HepG2 (cell line): ENCODE measurements at regions not wholly inside any gene's neighbourhood (a gene's known extent, or its start where the extent isn't known, plus 50 kb on each side); places are given as distances from the start of the nearest gene placed in this dataset.

ENCODE experiments used
- ATAC-seq: fragments of 200-7000 bp; cut with Tn5 transposase; 3 replicates; pipeline ENCODE4 v1.9.1; 2020; ENCODE audit warnings: mild to moderate bottlenecking, moderate library complexity
- BruUV-seq: library from RNA; stranded (reverse); fragments of 400-500 nt; replicated peaks from 2 replicates; lab custom pipeline; 2021; lab: Mats Ljungman, UMichigan
- CTCF ChIA-PET: fragments of 300-600 bp; formaldehyde crosslinking; extraction: SDS; loops from one replicate; lab custom pipeline; 2021; ENCODE audit warnings: low total read pairs, inconsistent platforms, low intra/inter-chr PET ratio; lab: Yijun Ruan, JAX
- POLR2A ChIA-PET: fragments of 350-600 bp; sonication (Branson Sonifier 250); formaldehyde crosslinking; loops from one replicate; lab custom pipeline; 2020; ENCODE audit warnings: antibody characterized with exemption, inconsistent platforms; lab: Yijun Ruan, JAX
- DNase-seq: peaks from one replicate; pipeline ENCODE4 v3.0.0-alpha.2; 2015; ENCODE audit warnings: low spot score
- FAIRE-seq: peaks from 3 replicates; lab custom pipeline; 2011; peaks lifted over from hg19 to GRCh38; lab: Jason Lieb, UNC
- H2AFZ ChIP-seq: one replicate; pipeline ENCODE4 v1.6.1; 2011; ENCODE audit warnings: low read length, inconsistent platforms
- H3K27ac ChIP-seq: fragments of 300-600 bp; 3 replicates; pipeline ENCODE4 v1.8.0; 2011; ENCODE audit warnings: mixed run types, mild to moderate bottlenecking, mixed read lengths, low read length, inconsistent platforms; ENCODE audit not compliant: insufficient read depth; ENCODE audit errors: extremely low read length
- H3K27me3 ChIP-seq, 2 experiments: fragments of 200-600 bp in 1 of 2; 2 replicates in 1 of 2; 3 replicates in 1 of 2; pipeline versions ENCODE4 v1.6.0 to v1.8.0; 2011; ENCODE audit warnings: low read length in 2 of 2, mild to moderate bottlenecking in 2 of 2, moderate library complexity in 2 of 2, inconsistent platforms in 1 of 2; ENCODE audit not compliant: insufficient read depth in 2 of 2, control insufficient read depth in 1 of 2
- H3K36me3 ChIP-seq, 2 experiments: fragments of 200-600 bp in 1 of 2; replicated peaks in 1 of 2; 2 replicates in 1 of 2; 3 replicates in 1 of 2; pipeline versions ENCODE4 v1.5.1 to v1.8.0; 2011; ENCODE audit warnings: low read length in 2 of 2, inconsistent platforms in 1 of 2; ENCODE audit not compliant: insufficient read depth in 2 of 2, control insufficient read depth in 1 of 2
- H3K4me1 ChIP-seq: 2 replicates; pipeline ENCODE4 v1.5.1; 2012; ENCODE audit warnings: low read length, inconsistent platforms; ENCODE audit not compliant: insufficient read depth
- H3K4me2 ChIP-seq: 2 replicates; pipeline ENCODE4 v1.6.0; 2011; ENCODE audit warnings: low read depth, low read length, inconsistent platforms
- H3K4me3 ChIP-seq, 3 experiments: fragments of 200-600 bp in 1 of 3; sonication (generic), shearing (Covaris generic) in 1 of 3; replicated peaks in 1 of 3; 2 replicates each; pipeline ENCODE4 v1.5.1; 2011 to 2016; ENCODE audit warnings: low read length in 3 of 3, inconsistent platforms in 2 of 3, low read depth in 2 of 3, mild to moderate bottlenecking in 2 of 3, control low read depth in 1 of 3, mixed read lengths in 1 of 3; ENCODE audit not compliant: insufficient read depth in 1 of 3
- H3K79me2 ChIP-seq: one replicate; pipeline ENCODE4 v1.6.1; 2011; ENCODE audit warnings: low read length, inconsistent platforms; ENCODE audit not compliant: insufficient read depth
- H3K9ac ChIP-seq: 2 replicates; pipeline ENCODE4 v1.6.0; 2011; ENCODE audit warnings: mild to moderate bottlenecking, low read depth, low read length, inconsistent platforms; ENCODE audit not compliant: insufficient read depth
- H3K9me3 ChIP-seq: 2 replicates; pipeline ENCODE4 v1.5.1; 2012; ENCODE audit warnings: mild to moderate bottlenecking, low read length
- H4K20me1 ChIP-seq: 2 replicates; pipeline ENCODE4 v1.6.0; 2011; ENCODE audit warnings: inconsistent platforms, mild to moderate bottlenecking, low read length, moderate library complexity; ENCODE audit not compliant: insufficient read depth
- ASH2L ChIP-seq: fragments of 300-600, 200-600 bp; sonication (generic); IDR thresholded peaks from 2 replicates; pipeline ENCODE4 v1.7.0; 2017; ENCODE audit warnings: low read depth, mild to moderate bottlenecking, moderate library complexity, mixed read lengths, low read length; ENCODE audit not compliant: insufficient read length
- ATF1 ChIP-seq: IDR thresholded peaks from 2 replicates; pipeline ENCODE4 v1.6.1; 2016; ENCODE audit warnings: mild to moderate bottlenecking, control low read depth
- CEBPB ChIP-seq: IDR thresholded peaks from 2 replicates; pipeline ENCODE4 v1.6.1; 2011; ENCODE audit warnings: low read depth, low read length, improper control_type of control experiment, borderline replicate concordance
- DMAP1 ChIP-seq: IDR thresholded peaks from 2 replicates; pipeline ENCODE4 v1.6.1; 2016
- ELF4 ChIP-seq: sonication (generic); formaldehyde crosslinking; IDR thresholded peaks from 2 replicates; pipeline ENCODE4 v1.5.0; 2020; ENCODE audit warnings: missing genetic modification reagents, mild to moderate bottlenecking, moderate library complexity, borderline replicate concordance
- ESRRA ChIP-seq: sonication (generic); formaldehyde crosslinking; IDR thresholded peaks from 2 replicates; pipeline ENCODE4 v1.5.1; 2020; ENCODE audit warnings: mild to moderate bottlenecking, low read depth, missing genetic modification reagents
- FIP1L1 ChIP-seq: fragments of 200-400 bp; formaldehyde crosslinking; IDR thresholded peaks from 2 replicates; pipeline ENCODE4 v1.6.1; 2018; ENCODE audit warnings: low read depth, mild to moderate bottlenecking, low read length, moderate library complexity, borderline replicate concordance; ENCODE audit not compliant: insufficient read depth
- FLYWCH1 ChIP-seq: sonication (generic); formaldehyde crosslinking; IDR thresholded peaks from 2 replicates; pipeline ENCODE4 v1.8.1; 2023; ENCODE audit warnings: mild to moderate bottlenecking, missing genetic modification reagents
- IKZF1 ChIP-seq: fragments of 450-650 bp; IDR thresholded peaks from 2 replicates; pipeline ENCODE4 v1.7.1; 2016
- TCF12 ChIP-seq, 2 experiments: fragments of 450-650 bp in 1 of 2; sonication (generic) in 1 of 2; formaldehyde crosslinking in 1 of 2; IDR thresholded peaks; 2 replicates each; pipeline versions ENCODE4 v1.6.1 to v1.8.0; 2017 to 2022; ENCODE audit warnings: antibody characterized with exemption in 1 of 2, mild to moderate bottlenecking in 1 of 2, missing genetic modification reagents in 1 of 2, moderate library complexity in 1 of 2
- ZHX1 ChIP-seq: sonication (generic); formaldehyde crosslinking; IDR thresholded peaks from 2 replicates; pipeline ENCODE4 v1.8.1; 2022; ENCODE audit warnings: low read depth, mild to moderate bottlenecking, missing genetic modification reagents
- ZNF10 ChIP-seq: sonication (generic); formaldehyde crosslinking; IDR thresholded peaks from 2 replicates; pipeline ENCODE4 v1.4.0; 2020; ENCODE audit warnings: mild to moderate bottlenecking, low read depth, missing genetic modification reagents, borderline replicate concordance
- ZNF17 ChIP-seq: sonication (generic); formaldehyde crosslinking; IDR thresholded peaks from 2 replicates; pipeline ENCODE4 v1.5.0; 2020; ENCODE audit warnings: mild to moderate bottlenecking, missing genetic modification reagents
- ZNF816 ChIP-seq: sonication (generic); formaldehyde crosslinking; IDR thresholded peaks from 2 replicates; pipeline ENCODE4 v1.8.0; 2022; ENCODE audit warnings: missing genetic modification reagents, mild to moderate bottlenecking, borderline replicate concordance
- in situ Hi-C: cut with HindIII; loops from 2 replicates; pipeline ENCODE4 v1.10.0; 2017; ENCODE audit warnings: low pct_unique_long_range_greater_than_20kb; ENCODE audit not compliant: extremely low pct_ligation_motif_present
- intact Hi-C: fragments of 100-400 bp; cut with micrococcal nuclease; formaldehyde crosslinking; loops from one replicate; pipeline ENCODE4 v1.10.0; 2022; ENCODE audit not compliant: unreplicated experiment
- TF ChIP-seq, protein P1 (sequence below): sonication (generic); formaldehyde crosslinking; conservative IDR thresholded peaks from 2 replicates; pipeline ENCODE4 v1.5.0; 2020; ENCODE audit warnings: missing genetic modification reagents
- TF ChIP-seq, protein P2 (sequence below): sonication (generic); formaldehyde crosslinking; IDR thresholded peaks from 2 replicates; pipeline ENCODE4 v1.5.1; 2020; ENCODE audit warnings: missing genetic modification reagents, mild to moderate bottlenecking, borderline replicate concordance
- TF ChIP-seq, protein P3 (sequence below): sonication (generic); formaldehyde crosslinking; IDR thresholded peaks from 2 replicates; pipeline ENCODE4 v1.5.0; 2020; ENCODE audit warnings: missing genetic modification reagents, mild to moderate bottlenecking, borderline replicate concordance

DNA sequence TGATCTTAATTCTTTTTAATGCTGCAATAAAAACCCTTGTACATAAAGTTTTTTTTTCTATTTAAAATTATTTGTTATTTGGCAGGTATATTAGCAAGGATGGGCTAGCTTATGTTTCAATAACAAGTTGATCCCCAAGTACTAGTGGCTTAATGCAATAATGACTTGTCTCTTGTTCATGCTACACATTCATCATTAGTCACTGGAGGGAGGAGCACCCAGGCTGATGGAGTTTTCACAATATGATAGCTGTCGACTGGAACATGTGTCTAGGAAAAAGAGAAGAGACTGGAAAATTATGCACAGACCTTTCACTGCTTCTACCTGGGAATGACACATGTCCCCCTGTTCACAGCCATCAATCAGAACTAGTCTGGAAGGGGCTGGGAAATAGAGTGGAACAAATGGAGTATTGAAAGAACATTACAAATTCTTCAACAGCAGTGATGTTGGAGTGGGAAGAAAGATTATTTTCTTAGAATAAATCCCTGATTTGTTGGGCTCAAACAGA is 387.9 kb upstream of the RPS6KA3 start (continued):
- TF ChIP-seq, protein P1, sequence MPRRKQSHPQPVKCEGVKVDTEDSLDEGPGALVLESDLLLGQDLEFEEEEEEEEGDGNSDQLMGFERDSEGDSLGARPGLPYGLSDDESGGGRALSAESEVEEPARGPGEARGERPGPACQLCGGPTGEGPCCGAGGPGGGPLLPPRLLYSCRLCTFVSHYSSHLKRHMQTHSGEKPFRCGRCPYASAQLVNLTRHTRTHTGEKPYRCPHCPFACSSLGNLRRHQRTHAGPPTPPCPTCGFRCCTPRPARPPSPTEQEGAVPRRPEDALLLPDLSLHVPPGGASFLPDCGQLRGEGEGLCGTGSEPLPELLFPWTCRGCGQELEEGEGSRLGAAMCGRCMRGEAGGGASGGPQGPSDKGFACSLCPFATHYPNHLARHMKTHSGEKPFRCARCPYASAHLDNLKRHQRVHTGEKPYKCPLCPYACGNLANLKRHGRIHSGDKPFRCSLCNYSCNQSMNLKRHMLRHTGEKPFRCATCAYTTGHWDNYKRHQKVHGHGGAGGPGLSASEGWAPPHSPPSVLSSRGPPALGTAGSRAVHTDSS, result no peak
- TF ChIP-seq ATF1 (CRISPR knock-in tag) (no peak), ZNF10 (CRISPR knock-in tag) (no peak), ZNF17 (CRISPR knock-in tag) (no peak), CEBPB (no peak), ASH2L (no peak)
- TF ChIP-seq, protein P2, sequence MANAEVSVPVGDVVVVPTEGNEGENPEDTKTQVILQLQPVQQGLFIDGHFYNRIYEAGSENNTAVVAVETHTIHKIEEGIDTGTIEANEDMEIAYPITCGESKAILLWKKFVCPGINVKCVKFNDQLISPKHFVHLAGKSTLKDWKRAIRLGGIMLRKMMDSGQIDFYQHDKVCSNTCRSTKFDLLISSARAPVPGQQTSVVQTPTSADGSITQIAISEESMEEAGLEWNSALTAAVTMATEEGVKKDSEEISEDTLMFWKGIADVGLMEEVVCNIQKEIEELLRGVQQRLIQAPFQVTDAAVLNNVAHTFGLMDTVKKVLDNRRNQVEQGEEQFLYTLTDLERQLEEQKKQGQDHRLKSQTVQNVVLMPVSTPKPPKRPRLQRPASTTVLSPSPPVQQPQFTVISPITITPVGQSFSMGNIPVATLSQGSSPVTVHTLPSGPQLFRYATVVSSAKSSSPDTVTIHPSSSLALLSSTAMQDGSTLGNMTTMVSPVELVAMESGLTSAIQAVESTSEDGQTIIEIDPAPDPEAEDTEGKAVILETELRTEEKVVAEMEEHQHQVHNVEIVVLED (CRISPR knock-in tag), result no peak

DNA sequence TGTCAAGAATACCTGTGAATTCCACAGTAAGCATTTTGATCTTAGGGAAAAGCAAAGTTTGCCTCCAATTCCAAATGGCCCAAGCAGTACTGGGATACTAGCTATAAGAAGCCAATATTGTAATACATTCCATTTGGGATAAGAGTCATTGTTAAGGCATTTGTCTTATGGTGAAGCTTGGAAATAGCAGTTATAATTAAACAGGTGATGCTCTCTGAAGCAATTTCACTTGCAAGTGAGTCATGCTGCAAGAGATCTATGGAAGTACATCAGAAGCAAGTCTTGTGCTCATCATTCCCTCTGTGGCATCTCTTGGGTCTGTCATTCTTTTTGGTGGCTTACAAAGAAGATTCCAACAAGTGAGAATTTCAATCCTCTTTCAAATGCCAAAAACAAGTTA is 386.4 kb upstream of the RPS6KA3 start:
- Histone ChIP-seq H3K79me2 (no peaks in the 10 kb centered on the region), H4K20me1 (no peaks in the 10 kb centered on the region), H3K4me1 (no peaks in the 10 kb centered on the region), H3K9ac (no peak overlapping the region), H3K4me3 (no peak overlapping the region), H3K9me3 (no peaks in the 10 kb centered on the region), H2AFZ (no peak overlapping the region)
- FAIRE-seq (no peak), ATAC-seq (no peak)
- in situ Hi-C loops, result no loop called here
- intact Hi-C loops, result no loop called here
- BruUV-seq, result no TSS peak
- TF ChIP-seq ZHX1 (CRISPR knock-in tag) (no peak), TCF12 (IDR thresholded peaks at IDR 0.05) (no peak), TCF12 (CRISPR knock-in tag; IDR thresholded peaks at IDR 0.05) (no peak), ZNF816 (CRISPR knock-in tag) (no peak), FLYWCH1 (CRISPR knock-in tag) (no peak), ELF4 (CRISPR knock-in tag) (no peak), DMAP1 (CRISPR knock-in tag) (no peak), ESRRA (CRISPR knock-in tag) (no peak), IKZF1 (no peak), FIP1L1 (no peak)
- TF ChIP-seq, protein P3, sequence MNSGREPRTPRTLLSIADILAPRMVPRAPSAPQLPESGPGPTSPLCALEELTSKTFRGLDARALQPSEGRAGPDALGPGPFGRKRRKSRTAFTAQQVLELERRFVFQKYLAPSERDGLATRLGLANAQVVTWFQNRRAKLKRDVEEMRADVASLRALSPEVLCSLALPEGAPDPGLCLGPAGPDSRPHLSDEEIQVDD (CRISPR knock-in tag), result no peak
- TF ChIP-seq, all 625 proteins: peak for 0
- POLR2A ChIA-PET, result no interaction called here
- CTCF ChIA-PET, result no interaction called here
- no peak overlapping the region for H3K4me2 ChIP-seq
- H3K27me3 ChIP-seq, result no peaks in the 10 kb centered on the region
- no peak for DNase-seq
- H3K27ac ChIP-seq, result no peak overlapping the region
- no peaks in the 10 kb centered on the region for H3K36me3 ChIP-seq
